Body of pancreas (tissue), 4 donors: ENCODE measurements at regions not wholly inside any gene's neighbourhood (a gene's known extent, or its start where the extent isn't known, plus 50 kb on each side); places are given as distances from the start of the nearest gene placed in this dataset.

Source experiments
- CTCF ChIP-seq, 7 experiments: fragments of 450-650 bp in 4 of 7; fragments of 200-600 bp in 3 of 7; sonication (generic) in 3 of 7; IDR thresholded peaks; one replicate each; pipeline ENCODE4 v1.5.1; 2016 to 2019; ENCODE audit warnings: antibody characterized with exemption in 7 of 7
- POLR2A ChIP-seq, 3 donors: fragments of 450-650 bp; IDR thresholded peaks; one replicate each; pipeline ENCODE4 v1.6.1; 2016; ENCODE audit warnings: antibody characterized with exemption in 3 of 3, mild to moderate bottlenecking in 2 of 3

GRCh38 chr5:156178117-156178516, 148.8 kb upstream of the SGCD start:
- no peak for TF ChIP-seq CTCF (IDR thresholded peaks at IDR 0.05)
- TF ChIP-seq POLR2A (IDR thresholded peaks at IDR 0.05) = no peak
